ENCODE measurements at regions not wholly inside any gene's neighbourhood (a gene's known extent, or its start where the extent isn't known, plus 50 kb on each side); places are given as distances from the start of the nearest gene placed in this dataset.

- DNase-seq (ENCODE audit: low read depth) = no peak
Observed at GRCh38 chr6:170082531-170083187, 208.2 kb downstream of the DLL1 start.

- no peak for DNase-seq (ENCODE audit: low read depth)
Observed at GRCh38 chr6:170082067-170082466, 208.8 kb downstream of the DLL1 start.

- no peak for DNase-seq (ENCODE audit: low read depth)
Observed at GRCh38 chr6:170081556-170081955, 209.3 kb downstream of the DLL1 start.

GRCh38 chr6:170080828-170081371 lies 210.0 kb downstream of the DLL1 start:
- no peak for DNase-seq (ENCODE audit: low read depth)

GRCh38 chr6:170080169-170080827 lies 210.6 kb downstream of the DLL1 start:
- DNase-seq (ENCODE audit: low read depth) = no peak

- DNase-seq (ENCODE audit: low read depth) = no peak
Observed at GRCh38 chr6:170076466-170077165, 214.3 kb downstream of the DLL1 start.

- no peak for DNase-seq (ENCODE audit: low read depth)
Observed at GRCh38 chr6:170075659-170076223, 215.1 kb downstream of the DLL1 start.

- no peak for DNase-seq (ENCODE audit: low read depth)
Observed at GRCh38 chr6:170074907-170075306, 216.0 kb downstream of the DLL1 start.

GRCh38 chr6:170074435-170074834 lies 216.4 kb downstream of the DLL1 start:
- DNase-seq (ENCODE audit: low read depth) = no peak

- no peak for DNase-seq (ENCODE audit: low read depth)
Observed at GRCh38 chr6:170073846-170074245, 217.0 kb downstream of the DLL1 start.

GRCh38 chr6:170072246-170072645 lies 218.6 kb downstream of the DLL1 start:
- no peak for DNase-seq (ENCODE audit: low read depth)

GRCh38 chr6:170069611-170070010 lies 221.3 kb downstream of the DLL1 start:
- DNase-seq (ENCODE audit: low read depth) = no peak

GRCh38 chr6:170068496-170068895 lies 222.4 kb downstream of the DLL1 start:
- DNase-seq (ENCODE audit: low read depth) = no peak

- DNase-seq (ENCODE audit: low read depth) = no peak
Observed at GRCh38 chr6:170067923-170068360, 222.9 kb downstream of the DLL1 start.

GRCh38 chr6:170067181-170067641 lies 223.7 kb downstream of the DLL1 start:
- no peak for DNase-seq (ENCODE audit: low read depth)

GRCh38 chr6:170066679-170067078 lies 224.2 kb downstream of the DLL1 start:
- DNase-seq (ENCODE audit: low read depth) = no peak

- no peak for DNase-seq (ENCODE audit: low read depth)
Observed at GRCh38 chr6:170063851-170064602, 226.9 kb downstream of the DLL1 start.

GRCh38 chr6:170063431-170063830 lies 227.4 kb downstream of the DLL1 start:
- no peak for DNase-seq (ENCODE audit: low read depth)

- no peak for DNase-seq (ENCODE audit: low read depth)
Observed at GRCh38 chr6:170062915-170063241, 228.0 kb downstream of the DLL1 start.

- DNase-seq (ENCODE audit: low read depth) = no peak
Observed at GRCh38 chr6:170062209-170062914, 228.5 kb downstream of the DLL1 start.

GRCh38 chr6:170058878-170059485 lies 231.9 kb downstream of the DLL1 start:
- DNase-seq (ENCODE audit: low read depth) = no peak

Measured in T follicular helper cell (primary cell).